Right cardiac atrium (tissue), 5 donors: ENCODE measurements at regions not wholly inside any gene's neighbourhood (a gene's known extent, or its start where the extent isn't known, plus 50 kb on each side); places are given as distances from the start of the nearest gene placed in this dataset.
A peak's percentile ranks its signal among the peaks of the same experiment; 100 is the strongest.
"Not testable (repeated sequence)": the region's sequence is repeated elsewhere in the genome, so short reads cannot be mapped to it uniquely, and the experiment has no call there.

Source experiments
- ATAC-seq, 2 donors: fragments of 200-7000 bp; cut with Tn5 transposase; one replicate each; pipeline versions ENCODE4 v1.8.0 to v1.9.1; 2020; ENCODE audit warnings: moderate library complexity in 2 of 2, mild to moderate bottlenecking in 1 of 2
- DNase-seq, 3 donors: peaks; one replicate each; pipeline ENCODE4 v3.0.0-alpha.2; 2020
- H3K27ac ChIP-seq: one replicate; pipeline ENCODE4 v1.5.1; 2013; ENCODE audit warnings: mild to moderate bottlenecking, low read length, control low read depth, moderate library complexity
- H3K27me3 ChIP-seq: one replicate; pipeline ENCODE4 v1.6.1; 2013; ENCODE audit not compliant: control insufficient read depth, insufficient read depth
- H3K4me1 ChIP-seq: one replicate; pipeline ENCODE4 v1.6.1; 2013; ENCODE audit warnings: low read length; ENCODE audit not compliant: control insufficient read depth, insufficient read depth
- H3K4me3 ChIP-seq: one replicate; pipeline ENCODE4 v1.5.1; 2013; ENCODE audit warnings: low read length, control low read depth
- H3K9me3 ChIP-seq: one replicate; pipeline ENCODE4 v1.6.1; 2013; ENCODE audit warnings: low read length; ENCODE audit not compliant: control insufficient read depth
- WGBS: extraction: QIAGEN DNeasy Blood & Tissue Kit; methylation state at CpG from one replicate; pipeline ENCODE4 v1.1.7; 2013; 5-methylcytosine and 5-hydroxymethylcytosine counted together
- intact Hi-C, 4 donors: fragments of 100-400 bp; cut with DNase I; formaldehyde crosslinking; loops; one replicate each; pipeline versions ENCODE4 v1.11.0 to v1.14.0; 2022 to 2023
- donor health status: healthy with polysubstance abuse.
- donor health status: DM: no; HTN: yes; CAD: no.
- donor health status: DM: no; HTN: no; CAD: no.
- donor health status: DM: no; HTN: yes; CAD: no; lungs with severe emphysema.
- donor health status: DM: yes; HTN: yes; CAD: no.

- DNase-seq (no peak), ATAC-seq (no peak)
- Histone ChIP-seq H3K4me1 (no peaks in the 10 kb centered on the region), H3K27ac (no peak overlapping the region), H3K4me3 (no peak overlapping the region), H3K27me3 (no peaks in the 10 kb centered on the region), H3K9me3 (no peaks in the 10 kb centered on the region)
- intact Hi-C loops, result no loop called here
- WGBS, result 93% methylated on average over 2 of the region's 2 CpGs
Observed at GRCh38 chr1:65590279-65590678, 169.8 kb downstream of the LEPR start.

- no peak overlapping the region for H3K4me3 ChIP-seq
- H3K27ac ChIP-seq, result no peak overlapping the region
- H3K4me1 ChIP-seq, result no peaks in the 10 kb centered on the region
- 90% methylated on average over 2 of the region's 2 CpGs for WGBS
- intact Hi-C loops, result no loop called here
- DNase-seq (no peak), ATAC-seq (no peak)
- no peaks in the 10 kb centered on the region for H3K27me3 ChIP-seq
- H3K9me3 ChIP-seq, result no peaks in the 10 kb centered on the region
Observed at GRCh38 chr1:65593516-65593915, 173.0 kb downstream of the LEPR start.

- Histone ChIP-seq H3K27me3 (no peaks in the 10 kb centered on the region), H3K27ac (no peak overlapping the region), H3K4me3 (no peak overlapping the region), H3K9me3 (no peaks in the 10 kb centered on the region), H3K4me1 (no peaks in the 10 kb centered on the region)
- no peak for ATAC-seq
- 96% methylated on average over 2 of the region's 2 CpGs for WGBS
- no peak for DNase-seq
- intact Hi-C loops, result no loop called here
Observed at GRCh38 chr1:65595724-65596123, 175.3 kb downstream of the LEPR start.

GRCh38 chr1:65596768-65597167 is 176.3 kb downstream of the LEPR start:
- ATAC-seq (no peak), DNase-seq (no peak)
- WGBS, result 94% methylated on average over 2 of the region's 2 CpGs
- no peak overlapping the region for H3K27ac ChIP-seq
- no peaks in the 10 kb centered on the region for H3K4me1 ChIP-seq
- H3K4me3 ChIP-seq, result no peak overlapping the region
- no peaks in the 10 kb centered on the region for H3K27me3 ChIP-seq
- no peaks in the 10 kb centered on the region for H3K9me3 ChIP-seq
- intact Hi-C loops, result no loop called here

- Histone ChIP-seq H3K4me1 (peaks cover 2% of the 10 kb centered on the region), H3K4me3 (no peak overlapping the region), H3K9me3 (no peaks in the 10 kb centered on the region), H3K27me3 (no peaks in the 10 kb centered on the region), H3K27ac (no peak overlapping the region)
- intact Hi-C loops, result no loop called here
- WGBS, result 65% methylated on average over 1 of the region's 1 CpG
- DNase-seq (no peak), ATAC-seq (no peak)
Observed at GRCh38 chr1:65605621-65606020, 185.2 kb downstream of the LEPR start.

- DNase-seq, result no peak
- no peak overlapping the region for H3K27ac ChIP-seq
- intact Hi-C loops, result no loop called here
- ATAC-seq, result no peak
- peaks cover 2% of the 10 kb centered on the region for H3K4me1 ChIP-seq
- H3K27me3 ChIP-seq, result no peaks in the 10 kb centered on the region
- whole genome bisulfite sequencing, result 63% methylated on average over 3 of the region's 3 CpGs
- no peaks in the 10 kb centered on the region for H3K9me3 ChIP-seq
- H3K4me3 ChIP-seq, result no peak overlapping the region
Observed at GRCh38 chr1:65606426-65606825, 186.0 kb downstream of the LEPR start.

- WGBS, result 98% methylated on average over 2 of the region's 2 CpGs
- ATAC-seq (no peak), DNase-seq (no peak)
- intact Hi-C loops, result no loop called here
- H3K27ac ChIP-seq, result no peak overlapping the region
- H3K27me3 ChIP-seq, result no peaks in the 10 kb centered on the region
- H3K4me3 ChIP-seq, result no peak overlapping the region
- H3K9me3 ChIP-seq, result no peaks in the 10 kb centered on the region
- H3K4me1 ChIP-seq, result no peaks in the 10 kb centered on the region
Observed at GRCh38 chr1:65613884-65614283, 178.8 kb upstream of the PDE4B start.

- H3K4me3 ChIP-seq, result no peak overlapping the region
- no peaks in the 10 kb centered on the region for H3K27me3 ChIP-seq
- ATAC-seq (peak in 1 of 2 donors; percentile 51), DNase-seq (no peak)
- no peaks in the 10 kb centered on the region for H3K9me3 ChIP-seq
- WGBS, result 36% methylated on average over 2 of the region's 2 CpGs
- H3K4me1 ChIP-seq, result no peaks in the 10 kb centered on the region
- intact Hi-C loops, result no loop called here
- no peak overlapping the region for H3K27ac ChIP-seq
Observed at GRCh38 chr1:65615859-65616258, 176.8 kb upstream of the PDE4B start.

GRCh38 chr1:65621721-65622120 is 171.0 kb upstream of the PDE4B start:
- H3K4me3 ChIP-seq, H3K27ac ChIP-seq, ATAC-seq, H3K4me1 ChIP-seq, DNase-seq, H3K27me3 ChIP-seq, H3K9me3 ChIP-seq, intact Hi-C loops: not testable (repeated sequence)
- WGBS, result 26% methylated on average over 1 of the region's 1 CpG

GRCh38 chr1:65623895-65624294 is 168.8 kb upstream of the PDE4B start:
- Histone ChIP-seq H3K27ac (no peak overlapping the region), H3K9me3 (no peaks in the 10 kb centered on the region), H3K27me3 (no peaks in the 10 kb centered on the region), H3K4me3 (no peak overlapping the region), H3K4me1 (no peaks in the 10 kb centered on the region)
- intact Hi-C loops, result no loop called here
- ATAC-seq (no peak), DNase-seq (no peak)
- WGBS, result 94% methylated on average over 1 of the region's 1 CpG

GRCh38 chr1:65625528-65625927 is 167.2 kb upstream of the PDE4B start:
- no peaks in the 10 kb centered on the region for H3K27me3 ChIP-seq
- WGBS, result 94% methylated on average over 2 of the region's 2 CpGs
- intact Hi-C loops, result no loop called here
- no peak overlapping the region for H3K4me3 ChIP-seq
- no peak overlapping the region for H3K27ac ChIP-seq
- DNase-seq (no peak), ATAC-seq (no peak)
- no peaks in the 10 kb centered on the region for H3K9me3 ChIP-seq
- no peaks in the 10 kb centered on the region for H3K4me1 ChIP-seq

GRCh38 chr1:65626003-65626402 is 166.7 kb upstream of the PDE4B start:
- no peak overlapping the region for H3K27ac ChIP-seq
- ATAC-seq, result no peak
- no peaks in the 10 kb centered on the region for H3K4me1 ChIP-seq
- WGBS, result 97% methylated on average over 3 of the region's 3 CpGs
- H3K9me3 ChIP-seq, result no peaks in the 10 kb centered on the region
- intact Hi-C loops, result no loop called here
- H3K27me3 ChIP-seq, result no peaks in the 10 kb centered on the region
- no peak overlapping the region for H3K4me3 ChIP-seq
- DNase-seq, result no peak
